Panc1 (cell line): ENCODE measurements at regions not wholly inside any gene's neighbourhood (a gene's known extent, or its start where the extent isn't known, plus 50 kb on each side); places are given as distances from the start of the nearest gene placed in this dataset.

Source experiments
- ATAC-seq: fragments of 200-7000 bp; cut with Tn5 transposase; 2 replicates; pipeline ENCODE4 v1.9.1; 2020; ENCODE audit warnings: mild to moderate bottlenecking, moderate library complexity
- BruUV-seq: library from RNA; stranded (reverse); fragments of 400-500 nt; replicated peaks from 2 replicates; lab custom pipeline; 2021; lab: Mats Ljungman, UMichigan
- CTCF ChIA-PET: fragments of 300-600 bp; sonication (Branson Sonifier 250); formaldehyde crosslinking; loops from one replicate; lab custom pipeline; 2022; ENCODE audit warnings: antibody characterized with exemption; lab: Charles Lee
- POLR2A ChIA-PET: fragments of 300-600 bp; sonication (Branson Sonifier 250); formaldehyde crosslinking; loops from one replicate; lab custom pipeline; 2022; ENCODE audit warnings: antibody characterized with exemption; lab: Charles Lee
- DNase-seq: peaks from one replicate; pipeline ENCODE4 v3.0.0-alpha.2; 2010; ENCODE audit warnings: low read depth, low spot score
- H3K27ac ChIP-seq: 2 replicates; pipeline ENCODE4 v1.5.1; 2011; ENCODE audit warnings: mild to moderate bottlenecking, low read length, inconsistent platforms
- H3K27me3 ChIP-seq: fragments of 200-500 bp; sonication (Bioruptor generic); 2 replicates; pipeline ENCODE4 v1.6.0; 2014; ENCODE audit warnings: low read length, inconsistent platforms; ENCODE audit not compliant: control insufficient read depth, insufficient read depth
- H3K36me3 ChIP-seq: fragments of 200-500 bp; sonication (Bioruptor generic); 2 replicates; pipeline ENCODE4 v1.5.1; 2014; ENCODE audit warnings: inconsistent platforms, mild to moderate bottlenecking, low read length, moderate library complexity; ENCODE audit not compliant: control insufficient read depth, insufficient read depth
- H3K4me1 ChIP-seq: 2 replicates; pipeline ENCODE4 v1.5.1; 2011; ENCODE audit warnings: inconsistent platforms, mild to moderate bottlenecking, low read length, moderate library complexity; ENCODE audit not compliant: control insufficient read depth, insufficient read depth
- H3K4me3 ChIP-seq, 2 experiments: 2 replicates each; pipeline ENCODE4 v1.5.1; 2011 to 2012; ENCODE audit warnings: low read depth in 2 of 2, low read length in 2 of 2, mild to moderate bottlenecking in 2 of 2, inconsistent platforms in 1 of 2, moderate library complexity in 1 of 2
- H3K9me3 ChIP-seq: fragments of 200-500 bp; sonication (Bioruptor generic); 2 replicates; pipeline ENCODE4 v1.5.1; 2014; ENCODE audit warnings: low read depth, mild to moderate bottlenecking, inconsistent platforms, low read length, moderate library complexity; ENCODE audit not compliant: control insufficient read depth, insufficient read depth
- POLR2AphosphoS5 ChIP-seq: IDR thresholded peaks from 2 replicates; pipeline ENCODE4 v1.6.1; 2012; ENCODE audit warnings: mild to moderate bottlenecking, low read depth, low read length, moderate library complexity
- SIN3A ChIP-seq: IDR thresholded peaks from 2 replicates; pipeline ENCODE4 v1.6.1; 2012; ENCODE audit warnings: low read depth, mild to moderate bottlenecking, low read length, moderate library complexity, borderline replicate concordance; ENCODE audit not compliant: insufficient read depth
- TCF7L2 ChIP-seq: IDR thresholded peaks from 2 replicates; pipeline ENCODE4 v1.6.1; 2011; ENCODE audit warnings: mild to moderate bottlenecking, low read depth, low read length, inconsistent platforms
- in situ Hi-C: cut with HindIII; loops from 2 replicates; pipeline ENCODE4 v1.10.0; 2016; ENCODE audit warnings: low sequenced_read_pairs, low pct_unique_long_range_greater_than_20kb
- intact Hi-C: fragments of 100-400 bp; cut with micrococcal nuclease; formaldehyde crosslinking; loops from one replicate; pipeline ENCODE4 v1.10.0; 2022; ENCODE audit not compliant: unreplicated experiment
- TF ChIP-seq, protein P1 (sequence below): fragments of 450-650 bp; IDR thresholded peaks from 2 replicates; pipeline ENCODE4 v1.5.1; 2017; ENCODE audit warnings: mild to moderate bottlenecking
- TF ChIP-seq, protein P2 (sequence below), 2 experiments: IDR thresholded peaks; 2 replicates each; pipeline ENCODE4 v1.6.1; 2011 to 2012; ENCODE audit warnings: low read depth in 2 of 2, control low read depth in 1 of 2, low read length in 1 of 2, mild to moderate bottlenecking in 1 of 2, moderate library complexity in 1 of 2; ENCODE audit not compliant: insufficient read depth in 1 of 2

DNA sequence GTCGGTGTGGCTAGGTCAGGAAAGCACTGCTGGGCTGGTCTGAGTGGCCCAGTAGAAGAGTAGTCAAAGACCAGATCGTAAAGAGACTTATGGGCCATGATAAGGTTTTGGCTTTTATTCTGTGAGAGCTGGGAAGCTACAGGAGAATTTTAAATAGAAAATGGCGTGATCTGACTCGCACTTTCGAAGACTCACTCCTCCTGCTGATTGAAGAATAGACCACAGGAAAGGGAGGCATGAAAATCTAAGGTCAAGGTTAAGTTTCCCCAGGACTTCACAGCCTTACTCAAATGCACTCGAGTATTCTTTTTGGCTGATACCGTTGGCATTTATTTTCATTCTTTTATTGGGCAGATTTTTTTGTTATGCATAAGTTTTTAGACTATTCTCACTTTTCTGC, 231.4 kb upstream of the ANKRD50 start:
- Histone ChIP-seq H3K4me3 (no peak overlapping the region), H3K9me3 (no peaks in the 10 kb centered on the region), H3K4me1 (no peaks in the 10 kb centered on the region), H3K27me3 (no peaks in the 10 kb centered on the region), H3K36me3 (no peaks in the 10 kb centered on the region; the same call in 1 of the 2 replicates), H3K27ac (no peak overlapping the region)
- ATAC-seq: no peak
- in situ Hi-C loops (no loop called here), intact Hi-C loops (no loop called here)
- ChIA-PET POLR2A (no interaction called here), CTCF (no interaction called here)
- TF ChIP-seq, protein P1, sequence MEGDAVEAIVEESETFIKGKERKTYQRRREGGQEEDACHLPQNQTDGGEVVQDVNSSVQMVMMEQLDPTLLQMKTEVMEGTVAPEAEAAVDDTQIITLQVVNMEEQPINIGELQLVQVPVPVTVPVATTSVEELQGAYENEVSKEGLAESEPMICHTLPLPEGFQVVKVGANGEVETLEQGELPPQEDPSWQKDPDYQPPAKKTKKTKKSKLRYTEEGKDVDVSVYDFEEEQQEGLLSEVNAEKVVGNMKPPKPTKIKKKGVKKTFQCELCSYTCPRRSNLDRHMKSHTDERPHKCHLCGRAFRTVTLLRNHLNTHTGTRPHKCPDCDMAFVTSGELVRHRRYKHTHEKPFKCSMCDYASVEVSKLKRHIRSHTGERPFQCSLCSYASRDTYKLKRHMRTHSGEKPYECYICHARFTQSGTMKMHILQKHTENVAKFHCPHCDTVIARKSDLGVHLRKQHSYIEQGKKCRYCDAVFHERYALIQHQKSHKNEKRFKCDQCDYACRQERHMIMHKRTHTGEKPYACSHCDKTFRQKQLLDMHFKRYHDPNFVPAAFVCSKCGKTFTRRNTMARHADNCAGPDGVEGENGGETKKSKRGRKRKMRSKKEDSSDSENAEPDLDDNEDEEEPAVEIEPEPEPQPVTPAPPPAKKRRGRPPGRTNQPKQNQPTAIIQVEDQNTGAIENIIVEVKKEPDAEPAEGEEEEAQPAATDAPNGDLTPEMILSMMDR: peak; percentile 19; the same call in 1 of the 2 replicates
- TF ChIP-seq POLR2AphosphoS5 (no peak), TCF7L2 (no peak), SIN3A (no peak)
- TF ChIP-seq, protein P2, sequence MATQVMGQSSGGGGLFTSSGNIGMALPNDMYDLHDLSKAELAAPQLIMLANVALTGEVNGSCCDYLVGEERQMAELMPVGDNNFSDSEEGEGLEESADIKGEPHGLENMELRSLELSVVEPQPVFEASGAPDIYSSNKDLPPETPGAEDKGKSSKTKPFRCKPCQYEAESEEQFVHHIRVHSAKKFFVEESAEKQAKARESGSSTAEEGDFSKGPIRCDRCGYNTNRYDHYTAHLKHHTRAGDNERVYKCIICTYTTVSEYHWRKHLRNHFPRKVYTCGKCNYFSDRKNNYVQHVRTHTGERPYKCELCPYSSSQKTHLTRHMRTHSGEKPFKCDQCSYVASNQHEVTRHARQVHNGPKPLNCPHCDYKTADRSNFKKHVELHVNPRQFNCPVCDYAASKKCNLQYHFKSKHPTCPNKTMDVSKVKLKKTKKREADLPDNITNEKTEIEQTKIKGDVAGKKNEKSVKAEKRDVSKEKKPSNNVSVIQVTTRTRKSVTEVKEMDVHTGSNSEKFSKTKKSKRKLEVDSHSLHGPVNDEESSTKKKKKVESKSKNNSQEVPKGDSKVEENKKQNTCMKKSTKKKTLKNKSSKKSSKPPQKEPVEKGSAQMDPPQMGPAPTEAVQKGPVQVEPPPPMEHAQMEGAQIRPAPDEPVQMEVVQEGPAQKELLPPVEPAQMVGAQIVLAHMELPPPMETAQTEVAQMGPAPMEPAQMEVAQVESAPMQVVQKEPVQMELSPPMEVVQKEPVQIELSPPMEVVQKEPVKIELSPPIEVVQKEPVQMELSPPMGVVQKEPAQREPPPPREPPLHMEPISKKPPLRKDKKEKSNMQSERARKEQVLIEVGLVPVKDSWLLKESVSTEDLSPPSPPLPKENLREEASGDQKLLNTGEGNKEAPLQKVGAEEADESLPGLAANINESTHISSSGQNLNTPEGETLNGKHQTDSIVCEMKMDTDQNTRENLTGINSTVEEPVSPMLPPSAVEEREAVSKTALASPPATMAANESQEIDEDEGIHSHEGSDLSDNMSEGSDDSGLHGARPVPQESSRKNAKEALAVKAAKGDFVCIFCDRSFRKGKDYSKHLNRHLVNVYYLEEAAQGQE (IDR thresholded peaks at IDR 0.05; ENCODE audit: insufficient read depth in 1 of 2, low read depth in 2 of 2, low read length in 1 of 2): no peak
- no TSS peak for BruUV-seq
- no peak for DNase-seq

DNA sequence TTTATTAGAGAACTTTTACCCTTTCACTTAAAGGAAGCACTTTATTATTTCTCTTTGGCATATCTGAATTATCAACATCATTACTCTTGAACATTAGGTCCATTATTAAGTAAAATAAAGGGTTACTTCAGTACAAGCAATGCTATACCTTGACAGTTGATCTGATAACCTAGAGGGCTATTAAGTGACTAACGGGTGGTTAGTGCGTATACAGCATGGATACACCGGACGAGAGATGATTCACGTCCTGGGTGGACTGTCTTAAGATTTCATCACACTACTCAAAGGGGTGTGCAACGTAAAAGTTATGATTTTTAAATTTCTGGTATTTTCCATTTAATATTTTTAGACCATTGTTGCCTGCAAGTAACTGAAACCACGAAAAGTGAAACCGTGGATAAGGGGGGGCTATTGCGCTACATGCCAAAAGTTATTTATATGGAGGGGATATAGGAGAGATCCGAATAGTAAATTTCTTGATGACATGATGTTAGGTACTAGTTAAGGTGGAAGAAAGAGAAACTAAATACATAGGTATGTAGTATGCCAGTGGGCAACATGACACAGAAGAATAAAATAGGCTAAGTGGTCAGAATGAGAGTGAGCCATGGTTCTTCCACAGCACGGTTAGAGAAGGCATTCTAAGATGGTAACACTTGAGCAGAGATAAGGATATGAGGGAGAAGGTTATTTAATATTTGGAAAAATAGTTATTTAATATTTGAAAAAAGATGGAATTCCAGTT, 230.8 kb upstream of the ANKRD50 start:
- no peaks in the 10 kb centered on the region for H3K4me1 ChIP-seq
- no peak for DNase-seq
- no peak overlapping the region for H3K27ac ChIP-seq
- no peaks in the 10 kb centered on the region for H3K27me3 ChIP-seq
- in situ Hi-C loops: no loop called here
- POLR2A ChIA-PET: no interaction called here
- no peaks in the 10 kb centered on the region for H3K9me3 ChIP-seq
- ATAC-seq: no peak
- no TSS peak for BruUV-seq
- TF ChIP-seq POLR2AphosphoS5: no peak
- TF ChIP-seq, protein P1: no peak
- no peak for TF ChIP-seq TCF7L2
- TF ChIP-seq, protein P2 (IDR thresholded peaks at IDR 0.05; ENCODE audit: insufficient read depth in 1 of 2, low read depth in 2 of 2, low read length in 1 of 2): no peak
- TF ChIP-seq SIN3A: no peak
- no peaks in the 10 kb centered on the region; the same call in 1 of the 2 replicates for H3K36me3 ChIP-seq
- CTCF ChIA-PET: no interaction called here
- intact Hi-C loops: no loop called here
- no peak overlapping the region; a peak in 1 of 4 replicates for H3K4me3 ChIP-seq
